HG03103 (cell line): ENCODE measurements at regions not wholly inside any gene's neighbourhood (a gene's known extent, or its start where the extent isn't known, plus 50 kb on each side); places are given as distances from the start of the nearest gene placed in this dataset.

ENCODE experiments used
- ATAC-seq: cut with Tn5 transposase; IDR thresholded peaks from one replicate; pipeline ENCODE4 v1.9.1; 2021; ENCODE audit warnings: low read depth; ENCODE audit not compliant: unreplicated experiment

GRCh38 chr5:174326372-174326771, 280.9 kb downstream of the NSG2 start:
- ATAC-seq = no peak

GRCh38 chr5:174327317-174327864, 281.9 kb downstream of the NSG2 start:
- no peak for ATAC-seq

- ATAC-seq = no peak
Observed at GRCh38 chr5:174327896-174328295, 282.4 kb downstream of the NSG2 start.

GRCh38 chr5:174328631-174329299, 283.3 kb downstream of the NSG2 start:
- ATAC-seq = no peak

GRCh38 chr5:174329738-174330137, 284.2 kb downstream of the NSG2 start:
- no peak for ATAC-seq

DNA sequence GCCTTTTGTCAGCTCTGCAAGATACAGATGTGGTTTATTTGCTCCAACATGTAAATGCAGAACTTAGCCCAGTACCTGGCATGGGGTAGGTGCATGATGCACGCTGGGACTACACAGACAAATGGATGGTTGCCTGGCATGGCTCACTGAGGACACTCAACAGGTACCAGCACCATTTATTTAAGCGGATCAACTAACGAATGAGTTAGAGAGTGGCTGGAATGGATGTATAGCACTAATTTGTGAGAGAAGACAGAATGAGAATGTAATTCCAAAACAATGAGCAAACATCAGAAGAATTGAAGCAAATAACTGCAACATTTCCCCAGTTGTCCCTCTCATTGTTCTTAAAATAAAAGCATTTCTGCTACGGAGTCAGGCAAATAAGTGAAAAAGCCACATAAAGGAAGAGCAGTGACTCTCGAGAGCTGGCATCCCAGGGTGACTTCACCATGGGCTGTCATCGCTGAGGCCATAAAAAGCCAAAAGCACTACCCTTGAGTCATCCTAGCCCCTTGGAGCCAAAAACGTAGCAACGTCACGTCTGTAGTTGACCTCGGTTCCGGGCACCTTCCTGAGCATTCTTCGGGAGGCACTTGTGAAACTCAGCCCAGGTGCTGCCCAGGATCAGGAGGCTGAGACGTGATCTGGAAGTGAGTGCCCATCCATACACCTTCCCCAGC, 290.3 kb downstream of the NSG2 start:
- no peak for ATAC-seq

- ATAC-seq = no peak
Observed at GRCh38 chr5:174336479-174336878, 291.0 kb downstream of the NSG2 start.

GRCh38 chr5:174337276-174338184, 292.0 kb downstream of the NSG2 start:
- ATAC-seq = no peak

DNA sequence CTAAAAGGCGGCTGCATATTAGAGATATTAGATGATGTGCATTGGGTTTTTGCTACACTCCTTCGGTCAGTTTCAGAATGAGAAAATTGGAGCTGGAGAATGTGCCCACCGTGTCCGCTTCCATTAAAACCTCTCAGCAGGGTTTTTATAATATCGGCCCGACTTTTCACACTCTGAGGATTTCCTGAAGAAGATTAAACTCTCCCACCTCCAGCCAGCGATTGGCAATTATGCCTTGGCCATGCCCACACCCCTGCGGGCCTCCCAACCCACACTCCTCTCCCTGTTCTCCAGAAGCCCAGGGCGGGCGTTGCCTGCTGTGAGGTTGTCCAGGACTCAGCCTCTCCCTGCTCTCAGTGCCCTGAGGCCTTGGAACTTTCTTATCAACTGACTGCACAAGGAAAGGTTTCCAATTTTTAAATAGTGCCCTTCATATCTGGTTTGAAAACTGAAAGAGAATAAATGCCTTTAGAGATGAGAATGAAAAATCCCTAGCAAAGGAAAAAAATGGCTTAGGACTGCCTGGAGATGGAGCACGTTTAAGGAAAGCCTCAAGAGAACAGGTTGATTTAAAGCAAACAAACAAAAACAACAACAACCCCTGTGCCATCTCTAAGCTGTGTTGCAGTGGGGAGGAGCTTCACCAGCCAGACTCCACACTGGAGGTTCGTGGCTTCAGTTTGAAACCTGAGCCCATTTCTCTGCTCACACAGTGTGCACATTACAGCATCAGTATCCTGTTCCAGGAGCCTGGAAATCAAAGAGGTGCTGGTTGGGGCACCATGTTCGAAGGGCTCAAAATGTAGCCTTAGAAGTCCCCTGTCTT, 292.9 kb downstream of the NSG2 start:
- ATAC-seq = no peak

GRCh38 chr5:174339130-174339529, 293.6 kb downstream of the NSG2 start:
- no peak for ATAC-seq

DNA sequence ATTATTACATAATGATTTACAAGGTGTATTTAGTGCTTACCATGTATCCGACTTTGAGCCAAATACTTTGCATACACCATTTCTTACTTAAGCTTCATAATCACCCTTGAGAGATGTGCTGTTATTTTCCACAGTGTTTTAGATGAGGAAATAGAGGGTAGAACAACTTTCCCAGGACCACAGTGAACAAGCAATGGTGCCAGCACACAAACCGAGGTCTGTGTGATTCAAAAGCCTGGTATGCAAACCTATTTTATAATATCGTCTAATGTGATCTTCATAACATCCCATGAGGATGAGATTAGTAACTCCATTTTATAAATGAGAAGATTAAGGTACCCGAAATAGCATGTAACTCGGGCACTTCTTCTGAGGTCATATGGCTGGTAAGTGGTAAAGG, 294.7 kb downstream of the NSG2 start:
- ATAC-seq = no peak

DNA sequence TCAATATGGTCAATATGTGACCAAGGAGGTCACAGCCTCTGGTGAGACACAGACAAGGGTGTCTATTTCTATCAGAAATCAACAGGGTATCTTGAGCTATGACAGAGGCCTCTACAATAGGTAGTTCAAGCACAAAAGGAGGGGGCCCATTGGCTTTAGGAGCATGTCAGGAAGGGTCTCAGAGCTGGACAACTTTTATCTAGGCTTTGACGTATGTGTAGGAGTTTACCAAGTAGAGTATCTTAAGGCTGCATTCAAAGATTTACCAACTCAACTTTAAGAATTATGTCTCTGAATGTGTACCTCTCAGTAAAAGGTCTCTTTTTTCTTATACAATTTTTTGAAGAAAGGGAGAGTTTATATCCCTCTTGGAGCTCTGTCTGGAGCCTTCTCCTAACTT, 297.2 kb downstream of the NSG2 start:
- no peak for ATAC-seq

DNA sequence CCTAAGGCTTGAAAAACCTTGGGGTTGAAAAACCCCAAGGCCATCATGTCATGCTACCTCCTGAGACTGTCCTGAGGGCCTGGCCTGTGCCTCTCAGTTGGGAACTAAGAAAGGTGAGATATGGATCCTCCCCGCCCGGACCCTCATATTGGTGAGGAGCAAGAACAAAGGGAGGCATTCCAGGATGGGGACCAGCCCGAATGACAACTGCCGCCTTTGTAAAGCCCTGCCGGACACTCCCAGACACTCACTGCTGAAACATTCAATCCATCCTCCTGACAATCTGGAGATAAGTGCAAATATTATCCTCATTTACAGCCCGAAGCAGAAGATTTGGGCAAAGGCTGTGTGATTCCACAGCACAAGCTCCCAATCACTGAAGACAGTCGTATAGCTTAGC, 298.3 kb downstream of the NSG2 start:
- no peak for ATAC-seq

- ATAC-seq = no peak
Observed at GRCh38 chr5:174344335-174344734, 298.8 kb downstream of the NSG2 start.

DNA sequence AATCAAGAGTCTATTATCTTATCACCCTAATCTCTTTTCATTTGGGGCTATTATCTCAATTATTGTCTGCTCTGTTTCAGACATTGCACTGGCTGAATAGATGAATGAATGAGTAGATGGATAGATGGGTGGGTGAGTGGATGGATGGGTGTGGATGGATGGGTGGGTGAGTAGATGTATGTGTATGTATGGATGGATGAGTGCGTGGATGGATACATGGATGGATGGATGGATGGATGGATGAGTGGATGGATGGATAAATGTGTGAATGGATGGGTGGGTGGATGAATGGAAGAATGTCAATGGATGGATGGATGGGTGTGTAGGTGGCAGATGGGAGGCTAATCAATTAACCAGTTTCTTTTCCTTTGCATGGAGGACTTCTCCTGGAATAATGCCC, 301.7 kb downstream of the NSG2 start:
- no peak for ATAC-seq

DNA sequence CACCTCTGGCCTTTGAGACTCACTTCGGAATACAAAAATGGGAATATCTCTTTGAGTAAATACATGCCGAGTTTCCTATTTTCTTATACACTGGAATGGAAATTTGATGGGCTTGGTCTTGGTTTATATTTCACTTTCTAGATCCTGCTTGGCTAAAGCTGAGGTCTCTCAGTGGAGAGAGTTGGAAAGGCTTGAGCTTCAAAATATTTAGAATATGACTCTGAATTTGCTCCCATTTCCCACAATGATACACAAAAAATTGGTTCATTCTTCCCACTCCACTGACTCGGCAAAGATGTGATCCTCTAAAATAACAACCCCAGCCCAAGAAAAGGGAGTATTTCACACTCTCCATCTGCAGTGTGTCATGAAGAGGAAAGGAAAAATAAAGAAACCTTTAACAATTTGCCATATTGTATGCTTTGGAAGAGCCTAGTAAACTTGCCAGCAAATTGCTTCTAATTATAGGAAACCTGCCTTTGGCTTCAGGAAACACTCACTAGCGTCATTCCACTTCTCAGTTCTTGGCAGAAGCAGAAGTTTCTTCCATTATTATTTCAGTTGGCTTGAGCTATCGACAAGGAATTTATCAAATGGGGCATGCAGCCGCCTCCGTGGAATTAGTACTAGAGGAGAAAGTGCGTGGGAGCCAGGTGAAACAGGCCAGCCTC, 302.9 kb downstream of the NSG2 start:
- ATAC-seq = no peak

- ATAC-seq = no peak
Observed at GRCh38 chr5:174352681-174353080, 307.2 kb downstream of the NSG2 start.

DNA sequence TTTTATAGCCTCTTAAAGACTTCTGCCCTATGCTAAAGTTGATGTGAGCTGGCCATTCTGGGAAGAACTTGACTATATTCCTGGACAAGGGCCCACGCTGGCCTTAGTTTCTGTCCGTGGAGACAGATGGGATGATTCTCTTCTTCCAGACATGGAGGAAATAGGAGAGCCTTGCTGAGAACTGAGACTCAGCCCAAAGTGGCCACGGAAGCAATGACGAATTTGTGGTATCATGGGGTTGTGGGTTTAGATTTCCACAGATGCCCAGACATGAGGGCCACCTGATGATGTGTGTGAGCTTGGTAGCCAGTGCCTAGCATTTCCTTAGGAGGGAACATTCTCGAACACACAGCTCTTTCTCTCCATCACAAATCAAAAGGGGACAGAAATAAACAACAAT, 309.1 kb downstream of the NSG2 start:
- ATAC-seq = no peak

DNA sequence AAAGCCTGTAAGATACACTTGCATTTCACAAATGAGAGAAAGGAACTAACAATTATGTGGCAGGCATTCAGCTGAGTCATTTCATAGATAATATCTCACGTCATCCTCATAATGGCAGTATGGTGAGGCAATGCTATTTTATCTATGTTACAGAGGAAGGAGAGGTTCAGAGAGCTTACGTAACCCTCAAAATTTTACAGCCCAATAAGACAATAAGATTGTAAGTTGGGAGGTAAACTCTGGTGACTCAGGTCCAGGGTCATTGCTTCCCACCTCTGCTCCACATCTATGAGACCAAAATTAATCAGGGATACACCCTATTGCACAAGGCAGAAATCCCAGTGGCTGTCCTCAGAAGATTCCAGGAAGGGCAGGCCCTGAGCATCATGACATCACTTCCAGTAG, 309.7 kb downstream of the NSG2 start:
- ATAC-seq = no peak

DNA sequence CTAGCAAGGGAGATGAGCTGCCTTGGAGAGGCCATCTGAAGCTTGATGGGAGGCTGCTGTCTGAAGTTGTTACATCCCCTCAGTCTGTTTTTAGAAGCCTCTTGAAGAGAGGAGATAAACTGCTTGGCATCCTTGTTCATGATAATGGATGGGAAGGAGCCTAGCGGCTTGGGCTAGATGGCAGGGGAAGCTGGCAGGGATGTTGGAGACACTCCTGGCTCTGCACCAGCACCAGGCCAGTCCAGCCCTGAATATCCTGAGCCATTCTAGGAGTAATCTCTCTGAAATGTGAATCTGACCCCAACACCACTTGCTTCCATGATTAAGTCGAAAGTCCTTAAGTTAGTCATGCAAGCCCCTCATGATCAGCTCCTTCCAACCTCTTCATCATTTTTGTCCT, 310.5 kb downstream of the NSG2 start:
- ATAC-seq = no peak
